ENCODE measurements at regions not wholly inside any gene's neighbourhood (a gene's known extent, or its start where the extent isn't known, plus 50 kb on each side); places are given as distances from the start of the nearest gene placed in this dataset.

DNA sequence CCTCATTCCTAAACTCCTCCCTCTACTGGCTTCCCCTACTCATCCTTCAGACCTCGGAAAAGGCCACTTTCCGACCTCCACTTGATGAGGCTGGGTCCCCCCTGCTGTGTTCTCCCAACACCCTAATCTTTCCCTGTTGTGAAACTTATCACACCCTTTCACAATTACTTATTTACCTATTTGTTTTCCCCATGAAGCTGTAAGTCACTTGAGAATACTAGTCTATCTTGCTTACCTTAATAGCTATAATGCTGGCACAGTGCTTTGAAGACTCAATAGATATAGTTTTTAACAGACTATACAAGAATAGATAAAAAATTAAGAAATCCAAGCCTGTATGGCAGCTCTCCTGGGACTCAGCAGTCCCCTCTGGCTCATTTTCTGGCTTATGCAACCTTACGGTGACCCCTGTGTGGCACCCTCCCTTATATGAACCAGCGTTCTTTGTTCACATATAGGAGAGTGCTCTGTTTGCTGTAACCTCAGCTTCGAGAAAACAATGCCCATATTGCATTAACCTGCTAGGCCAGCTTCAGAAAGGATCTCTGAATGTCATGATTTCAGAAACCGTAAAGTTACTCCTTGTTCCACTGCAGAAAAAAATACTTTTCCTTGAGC is 220.4 kb upstream of the PKDCC start:
- Mint-ChIP-seq H3K27me3 (ENCODE audit: insufficient read depth, unreplicated experiment) (no peaks in the 10 kb centered on the region), H3K4me1 (ENCODE audit: low read depth, unreplicated experiment) (peaks cover 6% of the 10 kb centered on the region), H3K36me3 (ENCODE audit: insufficient read depth, unreplicated experiment) (no peaks in the 10 kb centered on the region), H3K9me3 (ENCODE audit: unreplicated experiment) (no peaks in the 10 kb centered on the region), H3K27ac (ENCODE audit: unreplicated experiment) (no peak overlapping the region), H3K4me3 (ENCODE audit: unreplicated experiment) (no peak overlapping the region)
- CTCF ChIA-PET = interaction anchor here (0.9 to 1.0 kb wide), 2 partner anchors 10 to 14 kb away, joined by 3 read pairs; no protein-coding TSS in a partner anchor
- BruUV-seq (replicated peaks) = no TSS peak
- no peaks in the 10 kb centered on the region for H3K36me3 ChIP-seq (ENCODE audit: control insufficient read depth, insufficient read depth, low read length)
- H3K9me3 ChIP-seq = no peaks in the 10 kb centered on the region
- TF ChIP-seq, protein P1, sequence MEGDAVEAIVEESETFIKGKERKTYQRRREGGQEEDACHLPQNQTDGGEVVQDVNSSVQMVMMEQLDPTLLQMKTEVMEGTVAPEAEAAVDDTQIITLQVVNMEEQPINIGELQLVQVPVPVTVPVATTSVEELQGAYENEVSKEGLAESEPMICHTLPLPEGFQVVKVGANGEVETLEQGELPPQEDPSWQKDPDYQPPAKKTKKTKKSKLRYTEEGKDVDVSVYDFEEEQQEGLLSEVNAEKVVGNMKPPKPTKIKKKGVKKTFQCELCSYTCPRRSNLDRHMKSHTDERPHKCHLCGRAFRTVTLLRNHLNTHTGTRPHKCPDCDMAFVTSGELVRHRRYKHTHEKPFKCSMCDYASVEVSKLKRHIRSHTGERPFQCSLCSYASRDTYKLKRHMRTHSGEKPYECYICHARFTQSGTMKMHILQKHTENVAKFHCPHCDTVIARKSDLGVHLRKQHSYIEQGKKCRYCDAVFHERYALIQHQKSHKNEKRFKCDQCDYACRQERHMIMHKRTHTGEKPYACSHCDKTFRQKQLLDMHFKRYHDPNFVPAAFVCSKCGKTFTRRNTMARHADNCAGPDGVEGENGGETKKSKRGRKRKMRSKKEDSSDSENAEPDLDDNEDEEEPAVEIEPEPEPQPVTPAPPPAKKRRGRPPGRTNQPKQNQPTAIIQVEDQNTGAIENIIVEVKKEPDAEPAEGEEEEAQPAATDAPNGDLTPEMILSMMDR (IDR thresholded peaks at IDR 0.05; ENCODE audit: insufficient read depth in 1 of 2, low read depth in 1 of 2, low read length in 1 of 2, severe bottlenecking in 1 of 2, unreplicated experiment in 1 of 2) = no peak
- no peaks in the 10 kb centered on the region; the same call in 1 of the 2 replicates for H3K27me3 ChIP-seq (replicated peaks; ENCODE audit: control insufficient read depth, insufficient read depth, low read length)
- peaks cover 27% of the 10 kb centered on the region for H3K4me1 ChIP-seq
- intact Hi-C loops (cut with micrococcal nuclease; ENCODE audit: unreplicated experiment) = no loop called here
- no peak overlapping the region for H3K4me3 ChIP-seq (ENCODE audit: low read depth, low read length)
- POLR2A ChIA-PET = interaction anchor here (1.0 kb wide), 1 partner anchor 14 kb away, joined by 3 read pairs; no protein-coding TSS in a partner anchor
- DNase-seq = no peak

DNA sequence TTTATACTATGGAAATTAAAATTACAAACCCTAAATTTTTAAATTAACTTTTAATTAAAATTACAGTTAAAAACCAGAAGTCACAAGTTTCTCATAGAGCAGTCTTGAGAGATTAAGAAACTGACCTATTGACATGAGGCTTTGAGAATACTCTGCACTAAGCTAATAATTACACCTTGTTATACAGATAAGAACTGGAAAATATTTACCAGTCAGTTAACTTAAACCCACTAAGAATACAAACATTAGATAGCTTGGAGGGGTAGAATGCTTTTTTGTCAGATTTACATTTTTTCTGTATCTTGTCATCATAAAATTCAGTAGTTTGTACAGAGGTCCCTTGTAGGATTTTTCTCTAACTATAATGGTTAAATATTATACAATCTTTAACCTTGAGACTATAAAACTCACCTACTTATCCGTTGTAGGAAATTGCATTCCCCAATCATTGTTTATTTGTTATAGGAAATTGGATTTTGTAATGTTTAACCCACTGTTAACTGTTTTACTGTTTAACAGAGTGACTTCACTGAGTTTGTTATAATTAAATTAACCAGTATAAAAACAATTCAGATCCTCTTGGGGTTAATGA is 219.7 kb upstream of the PKDCC start:
- TF ChIP-seq, protein P1 (IDR thresholded peaks at IDR 0.05; ENCODE audit: insufficient read depth in 1 of 2, low read depth in 1 of 2, low read length in 1 of 2, severe bottlenecking in 1 of 2, unreplicated experiment in 1 of 2) = no peak
- no peaks in the 10 kb centered on the region for H3K36me3 ChIP-seq (ENCODE audit: control insufficient read depth, insufficient read depth, low read length)
- Mint-ChIP-seq H3K27me3 (ENCODE audit: insufficient read depth, unreplicated experiment) (no peaks in the 10 kb centered on the region), H3K4me1 (ENCODE audit: low read depth, unreplicated experiment) (peaks cover 6% of the 10 kb centered on the region), H3K27ac (ENCODE audit: unreplicated experiment) (no peak overlapping the region), H3K4me3 (ENCODE audit: unreplicated experiment) (no peak overlapping the region), H3K9me3 (ENCODE audit: unreplicated experiment) (no peaks in the 10 kb centered on the region), H3K36me3 (ENCODE audit: insufficient read depth, unreplicated experiment) (no peaks in the 10 kb centered on the region)
- H3K4me1 ChIP-seq = peaks cover 27% of the 10 kb centered on the region
- intact Hi-C loops (cut with micrococcal nuclease; ENCODE audit: unreplicated experiment) = loop anchor here (1.0 kb wide), 1 partner anchor 12 kb away; no protein-coding TSS in a partner anchor
- H3K4me3 ChIP-seq (ENCODE audit: low read depth, low read length) = no peak overlapping the region
- ChIA-PET POLR2A (interaction anchor here (1.0 kb wide), 1 partner anchor 13 kb away, joined by 3 read pairs; no protein-coding TSS in a partner anchor), CTCF (interaction anchor here (0.9 to 1.0 kb wide), 2 partner anchors 9 to 13 kb away, joined by 3 read pairs; no protein-coding TSS in a partner anchor)
- DNase-seq = peak in 1 of 2 experiments; percentile 27
- no TSS peak for BruUV-seq (replicated peaks)
- H3K9me3 ChIP-seq = no peaks in the 10 kb centered on the region
- no peaks in the 10 kb centered on the region; the same call in 1 of the 2 replicates for H3K27me3 ChIP-seq (replicated peaks; ENCODE audit: control insufficient read depth, insufficient read depth, low read length)

DNA sequence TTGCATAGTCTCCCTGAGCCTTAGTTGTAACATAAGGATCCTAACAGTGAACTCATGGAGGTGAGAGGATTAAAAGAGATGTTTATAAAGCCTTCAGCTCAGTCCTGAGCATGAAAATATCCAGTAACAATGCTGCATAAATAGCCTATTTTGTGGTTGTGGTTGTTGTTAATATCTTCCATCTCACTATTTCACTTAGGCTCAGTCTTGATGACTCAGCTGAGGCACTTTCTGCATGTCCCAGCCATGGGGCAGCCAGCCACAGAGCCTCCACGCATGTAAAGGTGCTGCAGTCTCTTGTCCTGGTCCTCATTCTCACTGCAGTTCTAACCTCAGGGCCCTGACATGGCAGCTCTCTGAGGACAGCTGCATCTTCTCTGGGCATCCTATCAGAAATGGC is 218.8 kb upstream of the PKDCC start:
- Histone ChIP-seq H3K27me3 (replicated peaks; ENCODE audit: control insufficient read depth, insufficient read depth, low read length) (no peaks in the 10 kb centered on the region; the same call in 1 of the 2 replicates), H3K9me3 (no peaks in the 10 kb centered on the region), H3K4me3 (ENCODE audit: low read depth, low read length) (no peak overlapping the region), H3K4me1 (peaks cover 27% of the 10 kb centered on the region), H3K36me3 (ENCODE audit: control insufficient read depth, insufficient read depth, low read length) (no peaks in the 10 kb centered on the region)
- TF ChIP-seq, protein P1 (IDR thresholded peaks at IDR 0.05; ENCODE audit: insufficient read depth in 1 of 2, low read depth in 1 of 2, low read length in 1 of 2, severe bottlenecking in 1 of 2, unreplicated experiment in 1 of 2) = no peak
- DNase-seq = no peak
- intact Hi-C loops (cut with micrococcal nuclease; ENCODE audit: unreplicated experiment) = no loop called here
- no peaks in the 10 kb centered on the region for H3K9me3 Mint-ChIP-seq (ENCODE audit: unreplicated experiment)
- H3K4me3 Mint-ChIP-seq (ENCODE audit: unreplicated experiment) = no peak overlapping the region
- no peaks in the 10 kb centered on the region for H3K36me3 Mint-ChIP-seq (ENCODE audit: insufficient read depth, unreplicated experiment)
- H3K27ac Mint-ChIP-seq (ENCODE audit: unreplicated experiment) = no peak overlapping the region
- ChIA-PET CTCF (no interaction called here), POLR2A (no interaction called here)
- no peaks in the 10 kb centered on the region for H3K27me3 Mint-ChIP-seq (ENCODE audit: insufficient read depth, unreplicated experiment)
- no TSS peak for BruUV-seq (replicated peaks)
- peaks cover 6% of the 10 kb centered on the region for H3K4me1 Mint-ChIP-seq (ENCODE audit: low read depth, unreplicated experiment)
